OCI-LY7 (cell line): ENCODE measurements at regions not wholly inside any gene's neighbourhood (a gene's known extent, or its start where the extent isn't known, plus 50 kb on each side); places are given as distances from the start of the nearest gene placed in this dataset.
"Not testable (repeated sequence)": the region's sequence is repeated elsewhere in the genome, so short reads cannot be mapped to it uniquely, and the experiment has no call there.

Experiments used
- BruUV-seq: library from RNA; stranded (reverse); fragments of 400-500 nt; replicated peaks from 2 replicates; lab custom pipeline; 2021; lab: Mats Ljungman, UMichigan
- CTCF ChIA-PET: fragments of 300-600 bp; sonication (Branson Sonifier 250); formaldehyde crosslinking; loops from one replicate; lab custom pipeline; 2022; ENCODE audit warnings: antibody characterized with exemption; ENCODE audit not compliant: unreplicated experiment; lab: Charles Lee
- POLR2A ChIA-PET: fragments of 300-600 bp; sonication (Branson Sonifier 250); formaldehyde crosslinking; loops from one replicate; lab custom pipeline; 2022; ENCODE audit warnings: antibody characterized with exemption; lab: Charles Lee
- DNase-seq: peaks from one replicate; pipeline ENCODE4 v3.0.0-alpha.2; 2015; ENCODE audit warnings: low spot score
- H2AFZ ChIP-seq: fragments of 200-600 bp; sonication (generic), shearing (Covaris generic); 2 replicates; pipeline ENCODE4 v1.6.1; 2014; ENCODE audit warnings: mild to moderate bottlenecking, antibody characterized with exemption, low read length, moderate library complexity
- H3K27ac ChIP-seq: fragments of 200-600 bp; sonication (generic); 2 replicates; pipeline ENCODE4 v1.5.1; 2014; ENCODE audit warnings: mixed run types, low read depth, mild to moderate bottlenecking, moderate library complexity, low read length, inconsistent platforms; ENCODE audit not compliant: poor library complexity, severe bottlenecking
- H3K36me3 ChIP-seq: fragments of 200-600 bp; sonication (generic); 2 replicates; pipeline ENCODE4 v1.6.1; 2014; ENCODE audit warnings: mild to moderate bottlenecking, antibody characterized with exemption, low read length, moderate library complexity, mixed read lengths; ENCODE audit not compliant: insufficient read depth
- H3K4me1 ChIP-seq: fragments of 200-600 bp; sonication (generic); 2 replicates; pipeline ENCODE4 v1.5.1; 2014; ENCODE audit warnings: mild to moderate bottlenecking, low read length; ENCODE audit not compliant: insufficient read depth, poor library complexity, severe bottlenecking
- H3K4me2 ChIP-seq: fragments of 200-600 bp; sonication (generic); 2 replicates; pipeline ENCODE4 v1.6.1; 2014; ENCODE audit warnings: mild to moderate bottlenecking, low read length
- H3K4me3 ChIP-seq: fragments of 200-600 bp; sonication (generic); 2 replicates; pipeline ENCODE4 v1.5.1; 2014; ENCODE audit warnings: mild to moderate bottlenecking, low read depth, low read length; ENCODE audit not compliant: poor library complexity, severe bottlenecking
- H3K79me2 ChIP-seq: fragments of 200-600 bp; sonication (generic); 2 replicates; pipeline ENCODE4 v1.6.1; 2016; ENCODE audit warnings: low read depth, mild to moderate bottlenecking, low read length, moderate library complexity, mixed read lengths; ENCODE audit not compliant: insufficient read depth
- H3K9me2 ChIP-seq: fragments of 200-600 bp; sonication (generic); 2 replicates; pipeline ENCODE4 v1.6.1; 2016; ENCODE audit warnings: mild to moderate bottlenecking, low read length, mixed read lengths; ENCODE audit not compliant: insufficient read depth
- H3K9me3 ChIP-seq: fragments of 200-600 bp; sonication (generic); 2 replicates; pipeline ENCODE4 v1.6.1; 2014; ENCODE audit warnings: mild to moderate bottlenecking, mixed run types, low read length, mixed read lengths
- H4K20me1 ChIP-seq: fragments of 200-600 bp; sonication (generic); 2 replicates; pipeline ENCODE4 v1.6.1; 2014; ENCODE audit warnings: mild to moderate bottlenecking, antibody characterized with exemption, low read length, moderate library complexity, mixed read lengths; ENCODE audit not compliant: insufficient read depth
- EZH2phosphoT487 ChIP-seq: fragments of 200-600 bp; sonication (generic); IDR thresholded peaks from 2 replicates; pipeline ENCODE4 v1.6.1; 2018; ENCODE audit warnings: low read depth, borderline replicate concordance, mild to moderate bottlenecking, mixed run types, antibody characterized with exemption, low read length, moderate library complexity, mixed read lengths
- intact Hi-C: fragments of 100-400 bp; cut with micrococcal nuclease; formaldehyde crosslinking; loops from one replicate; pipeline ENCODE4 v1.10.0; 2022; ENCODE audit not compliant: unreplicated experiment
- TF ChIP-seq, protein P1 (sequence below): fragments of 200-600 bp; sonication (generic); conservative IDR thresholded peaks from 2 replicates; pipeline ENCODE4 v1.5.1; 2014; ENCODE audit warnings: mild to moderate bottlenecking, antibody characterized with exemption, low read length, moderate library complexity, mixed read lengths

DNA sequence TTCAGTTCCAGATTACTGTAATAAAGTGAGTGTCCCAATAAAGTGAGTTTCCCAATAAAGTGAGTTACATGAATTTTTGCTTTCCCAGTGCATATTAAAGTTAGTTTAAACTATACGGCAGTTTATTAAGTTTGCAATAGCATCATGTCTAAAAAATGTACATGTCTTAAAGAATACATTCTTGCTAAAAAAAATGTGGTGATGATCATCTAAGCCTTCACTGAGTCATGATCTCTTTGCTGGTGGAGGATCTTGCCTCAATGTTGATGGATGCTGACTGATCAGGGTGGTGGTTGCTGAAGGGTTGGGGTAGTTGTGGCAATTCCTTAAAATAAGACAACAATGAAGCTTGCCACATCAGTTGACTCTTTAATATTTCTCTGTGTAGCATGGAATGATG is 664.2 kb downstream of the TDRD15 start:
- CTCF ChIA-PET: no interaction called here
- BruUV-seq: no TSS peak

DNA sequence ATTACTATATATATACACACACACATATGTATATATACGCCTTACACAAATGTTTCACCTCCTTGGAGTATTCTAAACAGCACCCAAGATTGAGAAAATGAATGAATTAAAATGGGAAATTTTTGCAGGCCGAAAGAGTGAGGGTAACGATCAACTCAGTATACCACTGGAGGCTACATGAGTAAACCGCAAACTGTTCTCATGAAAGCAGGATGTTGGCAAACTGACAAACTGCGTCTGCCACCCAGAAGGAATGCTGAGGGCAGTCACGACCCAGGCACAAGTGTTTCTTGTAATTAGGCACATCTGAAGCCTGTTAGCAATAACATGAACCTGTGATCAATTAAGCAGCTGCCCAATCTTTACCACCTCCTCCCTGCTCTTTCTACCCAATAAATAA is 666.5 kb downstream of the TDRD15 start:
- H3K4me2 ChIP-seq, H3K4me1 ChIP-seq, H4K20me1 ChIP-seq, DNase-seq, H3K36me3 ChIP-seq, POLR2A ChIA-PET, H3K79me2 ChIP-seq, intact Hi-C loops, H3K27ac ChIP-seq, CTCF ChIA-PET, H3K9me2 ChIP-seq, H3K9me3 ChIP-seq, BruUV-seq, H2AFZ ChIP-seq, H3K4me3 ChIP-seq: not testable (repeated sequence)

More for the DNA sequence above, 664.2 kb downstream of the TDRD15 start:
- no peak for DNase-seq
- H3K4me3 ChIP-seq: no peak overlapping the region
- TF ChIP-seq, protein P1, sequence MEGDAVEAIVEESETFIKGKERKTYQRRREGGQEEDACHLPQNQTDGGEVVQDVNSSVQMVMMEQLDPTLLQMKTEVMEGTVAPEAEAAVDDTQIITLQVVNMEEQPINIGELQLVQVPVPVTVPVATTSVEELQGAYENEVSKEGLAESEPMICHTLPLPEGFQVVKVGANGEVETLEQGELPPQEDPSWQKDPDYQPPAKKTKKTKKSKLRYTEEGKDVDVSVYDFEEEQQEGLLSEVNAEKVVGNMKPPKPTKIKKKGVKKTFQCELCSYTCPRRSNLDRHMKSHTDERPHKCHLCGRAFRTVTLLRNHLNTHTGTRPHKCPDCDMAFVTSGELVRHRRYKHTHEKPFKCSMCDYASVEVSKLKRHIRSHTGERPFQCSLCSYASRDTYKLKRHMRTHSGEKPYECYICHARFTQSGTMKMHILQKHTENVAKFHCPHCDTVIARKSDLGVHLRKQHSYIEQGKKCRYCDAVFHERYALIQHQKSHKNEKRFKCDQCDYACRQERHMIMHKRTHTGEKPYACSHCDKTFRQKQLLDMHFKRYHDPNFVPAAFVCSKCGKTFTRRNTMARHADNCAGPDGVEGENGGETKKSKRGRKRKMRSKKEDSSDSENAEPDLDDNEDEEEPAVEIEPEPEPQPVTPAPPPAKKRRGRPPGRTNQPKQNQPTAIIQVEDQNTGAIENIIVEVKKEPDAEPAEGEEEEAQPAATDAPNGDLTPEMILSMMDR: no peak
- no peak for TF ChIP-seq EZH2phosphoT487
- no peak overlapping the region for H3K27ac ChIP-seq
- no peaks in the 10 kb centered on the region for H3K36me3 ChIP-seq
- H3K9me3 ChIP-seq: no peaks in the 10 kb centered on the region
- H3K4me1 ChIP-seq: no peaks in the 10 kb centered on the region
- intact Hi-C loops: no loop called here
- no peaks in the 10 kb centered on the region for H3K9me2 ChIP-seq
- no peak overlapping the region for H2AFZ ChIP-seq
- H4K20me1 ChIP-seq: no peaks in the 10 kb centered on the region
- no peak overlapping the region for H3K4me2 ChIP-seq
- no peaks in the 10 kb centered on the region for H3K79me2 ChIP-seq
- POLR2A ChIA-PET: no interaction called here

DNA sequence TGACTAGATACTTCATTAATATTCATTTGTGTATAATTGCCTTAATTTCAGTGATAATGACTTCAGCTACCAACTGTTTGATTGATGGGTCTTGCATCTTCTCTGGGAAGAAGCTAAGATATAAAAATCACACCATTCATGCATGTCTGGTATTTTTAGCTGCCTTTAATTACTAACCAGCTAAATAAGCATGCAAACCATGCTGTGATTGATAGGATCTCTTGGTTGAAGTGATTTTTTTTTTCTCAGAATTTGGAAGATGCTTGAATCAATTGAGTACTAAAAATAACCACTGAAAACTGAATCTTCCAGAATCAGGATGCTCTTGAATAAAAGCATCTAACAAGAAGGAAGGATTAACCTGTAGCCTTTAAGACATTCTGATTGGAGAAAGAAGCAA is 668.8 kb downstream of the TDRD15 start:
- BruUV-seq: no TSS peak
- no peak for DNase-seq
- H3K4me3 ChIP-seq: no peak overlapping the region
- no peaks in the 10 kb centered on the region for H3K79me2 ChIP-seq
- no peaks in the 10 kb centered on the region for H3K9me2 ChIP-seq
- H3K9me3 ChIP-seq: no peaks in the 10 kb centered on the region
- H3K4me1 ChIP-seq: no peaks in the 10 kb centered on the region
- H2AFZ ChIP-seq: no peak overlapping the region
- no peaks in the 10 kb centered on the region for H4K20me1 ChIP-seq
- intact Hi-C loops: no loop called here
- no peaks in the 10 kb centered on the region for H3K36me3 ChIP-seq
- no peak for TF ChIP-seq EZH2phosphoT487
- CTCF ChIA-PET: no interaction called here
- H3K27ac ChIP-seq: no peak overlapping the region
- POLR2A ChIA-PET: interaction anchor here (0.5 kb wide), 1 partner anchor 922 kb away, joined by 3 read pairs; no protein-coding TSS in a partner anchor
- H3K4me2 ChIP-seq: no peak overlapping the region

DNA sequence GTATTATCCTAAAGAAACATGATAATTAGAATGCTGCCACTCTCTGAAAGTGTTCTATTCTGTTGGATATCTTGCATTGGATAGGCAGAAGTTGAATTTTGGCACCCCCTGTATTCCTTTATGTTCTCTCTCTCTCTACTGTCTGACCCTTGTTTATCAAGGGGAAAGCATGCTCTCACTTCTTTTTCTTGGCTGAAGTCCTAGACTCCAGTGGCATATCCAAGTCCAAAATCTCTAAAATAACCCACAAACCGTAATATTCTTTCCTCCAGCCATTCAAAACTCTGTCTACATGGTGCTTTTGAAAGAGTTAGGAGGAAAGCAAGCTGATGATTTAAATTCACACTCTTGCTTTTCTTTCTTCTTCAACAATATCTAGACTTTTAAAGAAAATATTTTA is 669.7 kb downstream of the TDRD15 start:
- no peaks in the 10 kb centered on the region for H3K9me3 ChIP-seq
- H4K20me1 ChIP-seq: no peaks in the 10 kb centered on the region
- DNase-seq: no peak
- H2AFZ ChIP-seq: no peak overlapping the region
- BruUV-seq: no TSS peak
- H3K9me2 ChIP-seq: no peaks in the 10 kb centered on the region
- intact Hi-C loops: no loop called here
- H3K4me3 ChIP-seq: no peak overlapping the region
- no peaks in the 10 kb centered on the region for H3K79me2 ChIP-seq
- ChIA-PET CTCF (no interaction called here), POLR2A (no interaction called here)
- no peak overlapping the region for H3K4me2 ChIP-seq
- H3K4me1 ChIP-seq: no peaks in the 10 kb centered on the region
- TF ChIP-seq EZH2phosphoT487: no peak
- TF ChIP-seq, protein P1: no peak
- H3K36me3 ChIP-seq: no peaks in the 10 kb centered on the region
- H3K27ac ChIP-seq: no peak overlapping the region
